GM12878 (cell line): ENCODE measurements at regions not wholly inside any gene's neighbourhood (a gene's known extent, or its start where the extent isn't known, plus 50 kb on each side); places are given as distances from the start of the nearest gene placed in this dataset.

Source experiments
- ATAC-seq: fragments of 200-7000 bp; cut with Tn5 transposase; 3 replicates; pipeline ENCODE4 v1.9.1; 2020; ENCODE audit warnings: mild to moderate bottlenecking, moderate library complexity
- BruUV-seq: library from RNA; stranded (reverse); fragments of 400-500 nt; replicated peaks from 2 replicates; lab custom pipeline; 2021; lab: Mats Ljungman, UMichigan
- CTCF ChIA-PET: fragments of 300-600 bp; sonication (Branson Sonifier 250); formaldehyde crosslinking; extraction: SDS; loops from one replicate; lab custom pipeline; 2021; ENCODE audit warnings: inconsistent platforms; lab: Yijun Ruan, JAX
- POLR2A ChIA-PET: fragments of 350-600 bp; formaldehyde crosslinking; extraction: SDS; loops from one replicate; lab custom pipeline; 2021; ENCODE audit warnings: inconsistent platforms; lab: Charles Lee
- RAD21 ChIA-PET: fragments of 300-600 bp; sonication (Branson Sonifier 250); formaldehyde crosslinking; loops from one replicate; lab custom pipeline; 2023; ENCODE audit warnings: antibody characterized with exemption; ENCODE audit not compliant: unreplicated experiment; lab: Charles Lee
- SMC1A ChIA-PET: fragments of 300-600 bp; sonication (Branson Sonifier 250); formaldehyde crosslinking; loops from one replicate; lab custom pipeline; 2023; ENCODE audit not compliant: unreplicated experiment, uncharacterized antibody; lab: Charles Lee
- DNase-seq: peaks from one replicate; pipeline ENCODE4 v3.0.0-alpha.2; 2011; ENCODE audit warnings: low read depth, low spot score
- FAIRE-seq: peaks from 3 replicates; lab custom pipeline; 2011; peaks lifted over from hg19 to GRCh38; lab: Jason Lieb, UNC
- H2AFZ ChIP-seq: 2 replicates; pipeline ENCODE4 v1.6.0; 2011; ENCODE audit warnings: low read depth, low read length, control low read depth; ENCODE audit not compliant: control insufficient read depth
- H3K27ac ChIP-seq: 2 replicates; pipeline ENCODE4 v1.5.1; 2011; ENCODE audit warnings: control low read depth; ENCODE audit not compliant: control insufficient read depth, insufficient read depth
- H3K27me3 ChIP-seq, 2 experiments: replicated peaks in 1 of 2; 2 replicates each; pipeline versions ENCODE4 v1.6.0 to v1.6.1; 2011; ENCODE audit warnings: low read length in 1 of 2; ENCODE audit not compliant: control insufficient read depth in 2 of 2, insufficient read depth in 2 of 2
- H3K36me3 ChIP-seq, 2 experiments: 2 replicates each; pipeline ENCODE4 v1.5.1; 2011; ENCODE audit warnings: low read length in 1 of 2; ENCODE audit not compliant: control insufficient read depth in 2 of 2, insufficient read depth in 2 of 2
- H3K4me1 ChIP-seq: 2 replicates; pipeline ENCODE4 v1.6.1; 2011; ENCODE audit warnings: mild to moderate bottlenecking, low read length, moderate library complexity, mixed read lengths; ENCODE audit not compliant: control insufficient read depth, insufficient read depth
- H3K4me2 ChIP-seq: 2 replicates; pipeline ENCODE4 v1.6.0; 2011; ENCODE audit warnings: control low read depth; ENCODE audit not compliant: control insufficient read depth, insufficient read depth
- H3K4me3 ChIP-seq: fragments of 200-600 bp; sonication (generic); 2 replicates; pipeline ENCODE4 v1.5.1; 2016
- H3K79me2 ChIP-seq: 2 replicates; pipeline ENCODE4 v1.6.0; 2011; ENCODE audit warnings: low read length; ENCODE audit not compliant: control insufficient read depth, insufficient read depth
- H3K9ac ChIP-seq: 2 replicates; pipeline ENCODE4 v1.8.0; 2011; ENCODE audit warnings: low read length, control low read depth, mixed read lengths; ENCODE audit not compliant: control insufficient read depth, insufficient read depth
- H3K9me3 ChIP-seq: replicated peaks from 3 replicates; pipeline ENCODE4 v1.5.1; 2011; ENCODE audit warnings: mild to moderate bottlenecking, low read length; ENCODE audit not compliant: control insufficient read depth, insufficient read depth
- H4K20me1 ChIP-seq: 2 replicates; pipeline ENCODE4 v1.6.0; 2011; ENCODE audit not compliant: control insufficient read depth, insufficient read depth
- CEBPB ChIP-seq, 2 experiments: fragments of 150-350 bp in 1 of 2; IDR thresholded peaks; 2 replicates each; pipeline ENCODE4 v1.6.1; 2012 to 2014; ENCODE audit warnings: low read depth in 2 of 2, low read length in 2 of 2, borderline replicate concordance in 1 of 2, inconsistent platforms in 1 of 2
- CUX1 ChIP-seq: IDR thresholded peaks from 2 replicates; pipeline ENCODE4 v1.6.1; 2012; ENCODE audit warnings: improper control_type of control experiment, low read depth, low read length; ENCODE audit not compliant: insufficient replicate concordance
- EGR1 ChIP-seq, 2 experiments: IDR thresholded peaks; 1 replicate in 1 of 2; 2 replicates in 1 of 2; pipeline ENCODE4 v1.6.1; 2011 to 2012; ENCODE audit warnings: low read depth in 2 of 2, low read length in 2 of 2, borderline replicate concordance in 1 of 2, mild to moderate bottlenecking in 1 of 2, moderate library complexity in 1 of 2
- ELK1 ChIP-seq: IDR thresholded peaks from 2 replicates; pipeline ENCODE4 v1.6.1; 2012; ENCODE audit warnings: low read depth, low read length, improper control_type of control experiment
- KLF5 ChIP-seq: fragments of 450-650 bp; IDR thresholded peaks from 2 replicates; pipeline ENCODE4 v1.6.1; 2014; ENCODE audit warnings: mild to moderate bottlenecking; ENCODE audit not compliant: partially characterized antibody
- NR2C1 ChIP-seq: fragments of 450-650 bp; IDR thresholded peaks from 2 replicates; pipeline ENCODE4 v1.6.1; 2017; ENCODE audit warnings: antibody characterized with exemption, mild to moderate bottlenecking, moderate library complexity
- RB1 ChIP-seq: fragments of 450-650 bp; formaldehyde crosslinking; IDR thresholded peaks from 2 replicates; pipeline ENCODE4 v1.6.1; 2017; ENCODE audit warnings: mild to moderate bottlenecking, borderline replicate concordance
- RELA ChIP-seq: fragments of 450-650 bp; IDR thresholded peaks from 2 replicates; pipeline ENCODE4 v1.8.0; 2014; ENCODE audit warnings: borderline replicate concordance; ENCODE audit not compliant: partially characterized antibody
- ZNF274 ChIP-seq: IDR thresholded peaks from one replicate; pipeline ENCODE4 v1.8.0; 2011; ENCODE audit not compliant: insufficient read length, insufficient read depth
- WGBS: methylation state at CpG from one replicate; pipeline ENCODE4 v1.1.6; 2016; ENCODE audit warnings: low lambda C conversion rate; ENCODE audit not compliant: insufficient replicate concordance, insufficient coverage; ENCODE audit errors: missing lambda C conversion rate; 5-methylcytosine and 5-hydroxymethylcytosine counted together
- in situ Hi-C: fragments of 300-500 bp; cut with MboI; formaldehyde crosslinking; loops from 9 replicates; pipeline ENCODE4 v1.14.3; 2018; ENCODE audit warnings: mixed read lengths
- intact Hi-C: fragments of 100-400 bp; cut with micrococcal nuclease; formaldehyde crosslinking; loops from one replicate; pipeline ENCODE4 v1.14.2; 2022; ENCODE audit not compliant: unreplicated experiment
- TF ChIP-seq, protein P1 (sequence below): fragments of 450-650 bp; formaldehyde crosslinking; IDR thresholded peaks from 2 replicates; pipeline ENCODE4 v1.4.0; 2020; ENCODE audit warnings: mild to moderate bottlenecking, moderate library complexity
- TF ChIP-seq, protein P2 (sequence below): IDR thresholded peaks from 2 replicates; pipeline ENCODE4 v1.6.1; 2011; ENCODE audit warnings: low read depth, low read length, improper control_type of control experiment, borderline replicate concordance
- TF ChIP-seq, protein P3 (sequence below): fragments of 450-650 bp; IDR thresholded peaks from 2 replicates; pipeline ENCODE4 v1.6.1; 2014; ENCODE audit warnings: mild to moderate bottlenecking

GRCh38 chr18:78913395-78913794 is 66.2 kb upstream of the SALL3 start:
- intact Hi-C loops: no loop called here
- no peak for FAIRE-seq
- TF ChIP-seq CEBPB (IDR thresholded peaks at IDR 0.05; ENCODE audit: borderline replicate concordance in 1 of 2, low read depth in 2 of 2, low read length in 2 of 2) (no peak), NR2C1 (no peak), ELK1 (no peak), ZNF274 (no peak), RB1 (no peak), KLF5 (no peak), CUX1 (no peak), EGR1 (IDR thresholded peaks at IDR 0.05; ENCODE audit: borderline replicate concordance in 1 of 2, low read depth in 2 of 2, low read length in 2 of 2) (no peak), RELA (no peak)
- TF ChIP-seq, protein P1, sequence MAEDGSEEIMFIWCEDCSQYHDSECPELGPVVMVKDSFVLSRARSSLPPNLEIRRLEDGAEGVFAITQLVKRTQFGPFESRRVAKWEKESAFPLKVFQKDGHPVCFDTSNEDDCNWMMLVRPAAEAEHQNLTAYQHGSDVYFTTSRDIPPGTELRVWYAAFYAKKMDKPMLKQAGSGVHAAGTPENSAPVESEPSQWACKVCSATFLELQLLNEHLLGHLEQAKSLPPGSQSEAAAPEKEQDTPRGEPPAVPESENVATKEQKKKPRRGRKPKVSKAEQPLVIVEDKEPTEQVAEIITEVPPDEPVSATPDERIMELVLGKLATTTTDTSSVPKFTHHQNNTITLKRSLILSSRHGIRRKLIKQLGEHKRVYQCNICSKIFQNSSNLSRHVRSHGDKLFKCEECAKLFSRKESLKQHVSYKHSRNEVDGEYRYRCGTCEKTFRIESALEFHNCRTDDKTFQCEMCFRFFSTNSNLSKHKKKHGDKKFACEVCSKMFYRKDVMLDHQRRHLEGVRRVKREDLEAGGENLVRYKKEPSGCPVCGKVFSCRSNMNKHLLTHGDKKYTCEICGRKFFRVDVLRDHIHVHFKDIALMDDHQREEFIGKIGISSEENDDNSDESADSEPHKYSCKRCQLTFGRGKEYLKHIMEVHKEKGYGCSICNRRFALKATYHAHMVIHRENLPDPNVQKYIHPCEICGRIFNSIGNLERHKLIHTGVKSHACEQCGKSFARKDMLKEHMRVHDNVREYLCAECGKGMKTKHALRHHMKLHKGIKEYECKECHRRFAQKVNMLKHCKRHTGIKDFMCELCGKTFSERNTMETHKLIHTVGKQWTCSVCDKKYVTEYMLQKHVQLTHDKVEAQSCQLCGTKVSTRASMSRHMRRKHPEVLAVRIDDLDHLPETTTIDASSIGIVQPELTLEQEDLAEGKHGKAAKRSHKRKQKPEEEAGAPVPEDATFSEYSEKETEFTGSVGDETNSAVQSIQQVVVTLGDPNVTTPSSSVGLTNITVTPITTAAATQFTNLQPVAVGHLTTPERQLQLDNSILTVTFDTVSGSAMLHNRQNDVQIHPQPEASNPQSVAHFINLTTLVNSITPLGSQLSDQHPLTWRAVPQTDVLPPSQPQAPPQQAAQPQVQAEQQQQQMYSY (CRISPR knock-in tag): no peak
- TF ChIP-seq, protein P2, sequence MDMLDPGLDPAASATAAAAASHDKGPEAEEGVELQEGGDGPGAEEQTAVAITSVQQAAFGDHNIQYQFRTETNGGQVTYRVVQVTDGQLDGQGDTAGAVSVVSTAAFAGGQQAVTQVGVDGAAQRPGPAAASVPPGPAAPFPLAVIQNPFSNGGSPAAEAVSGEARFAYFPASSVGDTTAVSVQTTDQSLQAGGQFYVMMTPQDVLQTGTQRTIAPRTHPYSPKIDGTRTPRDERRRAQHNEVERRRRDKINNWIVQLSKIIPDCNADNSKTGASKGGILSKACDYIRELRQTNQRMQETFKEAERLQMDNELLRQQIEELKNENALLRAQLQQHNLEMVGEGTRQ: no peak
- TF ChIP-seq, protein P3, sequence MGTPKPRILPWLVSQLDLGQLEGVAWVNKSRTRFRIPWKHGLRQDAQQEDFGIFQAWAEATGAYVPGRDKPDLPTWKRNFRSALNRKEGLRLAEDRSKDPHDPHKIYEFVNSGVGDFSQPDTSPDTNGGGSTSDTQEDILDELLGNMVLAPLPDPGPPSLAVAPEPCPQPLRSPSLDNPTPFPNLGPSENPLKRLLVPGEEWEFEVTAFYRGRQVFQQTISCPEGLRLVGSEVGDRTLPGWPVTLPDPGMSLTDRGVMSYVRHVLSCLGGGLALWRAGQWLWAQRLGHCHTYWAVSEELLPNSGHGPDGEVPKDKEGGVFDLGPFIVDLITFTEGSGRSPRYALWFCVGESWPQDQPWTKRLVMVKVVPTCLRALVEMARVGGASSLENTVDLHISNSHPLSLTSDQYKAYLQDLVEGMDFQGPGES: no peak

More at GRCh38 chr18:78913395-78913794, 66.2 kb upstream of the SALL3 start:
- H3K9ac ChIP-seq: no peak overlapping the region
- no peak overlapping the region for H3K27ac ChIP-seq
- no peak overlapping the region for H3K4me2 ChIP-seq
- DNase-seq (no peak), ATAC-seq (no peak)
- no TSS peak for BruUV-seq
- CTCF ChIA-PET: no interaction called here
- no peaks in the 10 kb centered on the region for H3K4me1 ChIP-seq
- H3K36me3 ChIP-seq: no peaks in the 10 kb centered on the region
- RAD21 ChIA-PET: interaction anchor here (0.6 kb wide), 1 partner anchor 38 kb away, joined by 4 read pairs; no protein-coding TSS in a partner anchor
- WGBS: 60% methylated on average over 12 of the region's 12 CpGs
- H2AFZ ChIP-seq: no peak overlapping the region
- H3K27me3 ChIP-seq: no peaks in the 10 kb centered on the region
- H3K4me3 ChIP-seq: no peak overlapping the region
- SMC1A ChIA-PET: no interaction called here
- in situ Hi-C loops: no loop called here
- H3K9me3 ChIP-seq: no peaks in the 10 kb centered on the region
- H4K20me1 ChIP-seq: no peaks in the 10 kb centered on the region
- POLR2A ChIA-PET: no interaction called here
- no peaks in the 10 kb centered on the region for H3K79me2 ChIP-seq
